ENCODE measurements at regions not wholly inside any gene's neighbourhood (a gene's known extent, or its start where the extent isn't known, plus 50 kb on each side); places are given as distances from the start of the nearest gene placed in this dataset.
"Not testable (repeated sequence)": the region's sequence is repeated elsewhere in the genome, so short reads cannot be mapped to it uniquely, and the experiment has no call there.

DNA sequence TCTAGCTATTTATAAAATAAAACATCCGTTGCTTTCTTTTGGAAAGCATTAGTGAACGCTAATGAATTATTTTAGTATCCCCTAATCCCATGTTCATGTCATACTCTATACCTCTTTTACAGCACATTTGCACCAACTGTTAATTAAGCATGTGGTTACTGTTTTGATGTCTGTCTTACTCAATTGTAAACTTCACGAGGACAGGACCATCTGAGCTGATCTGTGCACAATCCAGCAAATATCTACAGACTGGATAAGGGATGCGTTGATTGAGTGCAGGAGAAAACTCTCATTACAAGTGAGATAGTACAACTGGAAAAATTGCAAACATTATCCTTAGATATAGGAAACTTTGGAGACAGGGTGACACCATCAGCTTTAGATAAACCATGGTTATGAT lies 201.1 kb downstream of the PCDH20 start:
- Histone ChIP-seq H3K27me3 (replicated peaks; ENCODE audit: control insufficient read depth, insufficient read depth, low read length) (no peaks in the 10 kb centered on the region), H3K4me3 (replicated peaks; ENCODE audit: low read depth, low read length) (no peak overlapping the region), H3K36me3 (ENCODE audit: control insufficient read depth, insufficient read depth, low read length) (no peaks in the 10 kb centered on the region)
- TF ChIP-seq, protein P1, sequence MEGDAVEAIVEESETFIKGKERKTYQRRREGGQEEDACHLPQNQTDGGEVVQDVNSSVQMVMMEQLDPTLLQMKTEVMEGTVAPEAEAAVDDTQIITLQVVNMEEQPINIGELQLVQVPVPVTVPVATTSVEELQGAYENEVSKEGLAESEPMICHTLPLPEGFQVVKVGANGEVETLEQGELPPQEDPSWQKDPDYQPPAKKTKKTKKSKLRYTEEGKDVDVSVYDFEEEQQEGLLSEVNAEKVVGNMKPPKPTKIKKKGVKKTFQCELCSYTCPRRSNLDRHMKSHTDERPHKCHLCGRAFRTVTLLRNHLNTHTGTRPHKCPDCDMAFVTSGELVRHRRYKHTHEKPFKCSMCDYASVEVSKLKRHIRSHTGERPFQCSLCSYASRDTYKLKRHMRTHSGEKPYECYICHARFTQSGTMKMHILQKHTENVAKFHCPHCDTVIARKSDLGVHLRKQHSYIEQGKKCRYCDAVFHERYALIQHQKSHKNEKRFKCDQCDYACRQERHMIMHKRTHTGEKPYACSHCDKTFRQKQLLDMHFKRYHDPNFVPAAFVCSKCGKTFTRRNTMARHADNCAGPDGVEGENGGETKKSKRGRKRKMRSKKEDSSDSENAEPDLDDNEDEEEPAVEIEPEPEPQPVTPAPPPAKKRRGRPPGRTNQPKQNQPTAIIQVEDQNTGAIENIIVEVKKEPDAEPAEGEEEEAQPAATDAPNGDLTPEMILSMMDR (IDR thresholded peaks at IDR 0.05; ENCODE audit: insufficient read depth, low read length, poor library complexity, severe bottlenecking), result no peak
- no peak for DNase-seq (ENCODE audit: extremely low read depth, insufficient read length)

DNA sequence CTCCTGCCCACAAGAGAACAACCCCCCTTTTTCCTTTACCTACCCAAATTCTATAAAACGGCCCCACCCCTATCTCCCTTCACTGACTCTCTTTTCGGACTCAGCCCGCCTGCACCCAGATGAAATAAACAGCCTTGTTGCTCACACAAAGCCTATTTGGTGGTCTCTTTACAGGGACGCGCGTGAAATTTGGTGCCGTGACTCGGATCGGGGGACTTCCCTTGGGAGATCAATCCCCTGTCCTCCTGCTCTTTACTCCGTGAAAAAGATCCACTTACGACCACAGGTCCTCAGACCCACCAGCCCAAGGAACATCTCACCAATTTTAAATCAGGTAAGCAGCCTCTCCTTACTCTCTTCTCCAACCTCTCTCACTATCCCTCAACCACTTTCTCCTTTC lies 209.8 kb downstream of the PCDH20 start:
- H3K27me3 ChIP-seq (replicated peaks; ENCODE audit: control insufficient read depth, insufficient read depth, low read length); H3K36me3 ChIP-seq (ENCODE audit: control insufficient read depth, insufficient read depth, low read length); DNase-seq (ENCODE audit: extremely low read depth, insufficient read length); H3K4me3 ChIP-seq (replicated peaks; ENCODE audit: low read depth, low read length): not testable (repeated sequence)

DNA sequence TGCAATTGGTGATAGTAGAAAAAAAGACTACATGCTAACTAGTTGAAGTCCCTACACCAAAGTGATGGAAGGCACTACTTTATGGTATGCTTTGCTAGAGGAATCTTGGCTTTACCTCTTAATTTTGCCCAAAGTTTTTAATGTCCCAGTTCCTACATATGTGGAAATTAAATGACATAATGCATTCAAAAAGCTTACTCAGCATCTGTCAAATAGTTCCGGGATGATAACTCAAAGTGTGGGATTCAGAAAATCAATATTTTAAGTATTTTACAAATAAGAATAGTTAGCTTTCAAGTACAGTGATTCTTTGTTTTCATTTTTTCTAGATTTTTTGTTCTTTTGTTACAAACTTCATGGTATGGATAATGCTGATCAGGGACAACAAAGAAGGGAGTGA lies 211.6 kb downstream of the PCDH20 start:
- TF ChIP-seq, protein P1 (IDR thresholded peaks at IDR 0.05; ENCODE audit: insufficient read depth, low read length, poor library complexity, severe bottlenecking), result no peak

DNA sequence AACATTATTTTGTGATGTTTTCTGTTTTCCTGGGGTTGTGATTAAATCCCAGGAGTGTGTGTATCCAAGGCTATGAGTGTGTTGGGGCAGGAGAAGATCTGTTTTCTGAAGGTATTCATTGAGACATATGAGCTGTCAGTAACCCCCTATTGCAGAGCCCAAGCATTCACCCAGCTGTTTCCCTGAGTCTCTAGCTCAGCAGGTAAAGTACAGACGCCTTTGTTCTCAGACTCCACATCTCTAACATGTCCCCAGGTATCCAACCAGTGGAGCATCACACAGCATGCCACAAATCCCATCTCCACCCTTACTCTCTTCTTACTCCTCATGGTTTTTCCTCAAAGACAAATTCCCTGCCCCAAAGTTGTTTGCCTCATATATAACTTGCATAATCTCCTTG lies 213.6 kb downstream of the PCDH20 start:
- TF ChIP-seq, protein P1 (IDR thresholded peaks at IDR 0.05; ENCODE audit: insufficient read depth, low read length, poor library complexity, severe bottlenecking), result no peak
- Histone ChIP-seq H3K27me3 (replicated peaks; ENCODE audit: control insufficient read depth, insufficient read depth, low read length) (no peaks in the 10 kb centered on the region), H3K36me3 (ENCODE audit: control insufficient read depth, insufficient read depth, low read length) (no peaks in the 10 kb centered on the region), H3K4me3 (replicated peaks; ENCODE audit: low read depth, low read length) (no peak overlapping the region)
- no peak for DNase-seq (ENCODE audit: extremely low read depth, insufficient read length)

More for the DNA sequence above, 211.6 kb downstream of the PCDH20 start:
- Histone ChIP-seq H3K4me3 (replicated peaks; ENCODE audit: low read depth, low read length) (no peak overlapping the region), H3K27me3 (replicated peaks; ENCODE audit: control insufficient read depth, insufficient read depth, low read length) (no peaks in the 10 kb centered on the region), H3K36me3 (ENCODE audit: control insufficient read depth, insufficient read depth, low read length) (no peaks in the 10 kb centered on the region)
- no peak for DNase-seq (ENCODE audit: extremely low read depth, insufficient read length)

DNA sequence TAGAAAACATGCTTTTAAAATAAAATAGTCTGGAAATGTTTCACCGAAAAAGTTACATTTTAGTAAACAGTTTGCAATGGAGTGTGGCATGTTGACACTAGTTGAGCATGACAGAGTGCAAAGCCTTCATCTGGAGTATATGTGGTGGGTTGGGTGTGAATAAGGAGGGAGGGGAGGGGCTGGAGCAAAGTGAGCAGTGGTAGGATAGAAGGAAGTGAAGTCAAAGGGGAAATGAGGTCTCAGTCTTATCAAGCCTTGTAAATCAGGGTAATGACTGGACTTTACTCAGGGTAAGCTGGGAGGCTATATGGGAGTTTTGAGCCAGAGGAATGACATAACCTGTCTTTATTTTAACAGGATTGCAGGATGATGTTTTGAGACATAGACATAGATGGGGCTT lies 222.8 kb downstream of the PCDH20 start:
- TF ChIP-seq, protein P1 (IDR thresholded peaks at IDR 0.05; ENCODE audit: insufficient read depth, low read length, poor library complexity, severe bottlenecking), result no peak
- H3K4me3 ChIP-seq (replicated peaks; ENCODE audit: low read depth, low read length), result no peak overlapping the region
- H3K36me3 ChIP-seq (ENCODE audit: control insufficient read depth, insufficient read depth, low read length), result no peaks in the 10 kb centered on the region
- H3K27me3 ChIP-seq (replicated peaks; ENCODE audit: control insufficient read depth, insufficient read depth, low read length), result no peaks in the 10 kb centered on the region
- no peak for DNase-seq (ENCODE audit: extremely low read depth, insufficient read length)

DNA sequence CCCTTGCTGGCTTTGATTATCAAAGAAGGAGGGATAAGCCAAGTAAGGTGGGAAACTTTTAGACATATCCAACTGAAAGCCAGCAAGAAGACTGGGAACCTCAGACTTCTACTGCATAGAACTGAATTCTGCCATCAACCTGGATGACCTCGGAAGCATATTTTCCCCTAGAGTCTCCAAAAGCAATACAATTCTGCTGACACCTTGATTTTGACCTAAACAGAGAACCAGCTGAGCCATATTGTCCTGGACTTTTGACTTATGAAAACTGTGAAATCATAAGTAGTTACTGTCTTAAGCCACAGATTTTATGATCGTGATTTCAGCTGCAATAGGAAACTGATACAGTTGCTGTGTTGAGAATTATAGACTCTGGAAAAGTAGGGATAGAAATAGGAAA lies 227.6 kb downstream of the PCDH20 start:
- Histone ChIP-seq H3K27me3 (replicated peaks; ENCODE audit: control insufficient read depth, insufficient read depth, low read length) (no peaks in the 10 kb centered on the region), H3K36me3 (ENCODE audit: control insufficient read depth, insufficient read depth, low read length) (no peaks in the 10 kb centered on the region), H3K4me3 (replicated peaks; ENCODE audit: low read depth, low read length) (no peak overlapping the region)
- TF ChIP-seq, protein P1 (IDR thresholded peaks at IDR 0.05; ENCODE audit: insufficient read depth, low read length, poor library complexity, severe bottlenecking), result no peak
- DNase-seq (ENCODE audit: extremely low read depth, insufficient read length), result no peak
